Heart right ventricle (tissue), 16 donors: ENCODE measurements at regions not wholly inside any gene's neighbourhood (a gene's known extent, or its start where the extent isn't known, plus 50 kb on each side); places are given as distances from the start of the nearest gene placed in this dataset.

Experiments
- ATAC-seq, 8 donors: fragments of 200-7000 bp; cut with Tn5 transposase; one replicate each; pipeline ENCODE4 v1.9.1; 2020; ENCODE audit warnings: mild to moderate bottlenecking in 8 of 8, moderate library complexity in 8 of 8, moderate number of reproducible peaks in 1 of 8
- DNase-seq, 2 donors: peaks; one replicate each; pipeline ENCODE4 v3.0.0-alpha.2; 2020
- H3K27ac ChIP-seq, 10 donors: fragments of 200-600 bp; sonication (generic) in 2 of 10; one replicate each; pipeline versions ENCODE4 v1.5.0 to v1.8.0; 2020 to 2022; ENCODE audit warnings: mild to moderate bottlenecking in 3 of 10
- H3K27me3 ChIP-seq, 7 donors: fragments of 200-600 bp; one replicate each; pipeline ENCODE4 v1.8.0; 2021 to 2022; ENCODE audit warnings: mild to moderate bottlenecking in 2 of 7
- H3K36me3 ChIP-seq, 9 donors: fragments of 200-600 bp; sonication (generic) in 1 of 9; one replicate each; pipeline versions ENCODE4 v1.5.0 to v1.8.0; 2020 to 2022; ENCODE audit warnings: mild to moderate bottlenecking in 2 of 9
- H3K4me1 ChIP-seq, 9 donors: fragments of 200-600 bp; sonication (generic) in 1 of 9; one replicate each; pipeline versions ENCODE4 v1.5.0 to v1.8.0; 2020 to 2022; ENCODE audit warnings: mild to moderate bottlenecking in 4 of 9
- H3K4me3 ChIP-seq, 10 donors: fragments of 200-600 bp; sonication (generic) in 2 of 10; one replicate each; pipeline versions ENCODE4 v1.5.0 to v1.8.0; 2020 to 2022; ENCODE audit warnings: mild to moderate bottlenecking in 7 of 10, moderate library complexity in 2 of 10
- H3K9me3 ChIP-seq, 11 donors: fragments of 200-600 bp in 10 of 11; sonication (generic) in 2 of 11; one replicate each; pipeline versions ENCODE4 v1.5.0 to v1.8.0; 2013 to 2022; ENCODE audit warnings: mild to moderate bottlenecking in 2 of 11, control low read depth in 1 of 11, moderate library complexity in 1 of 11
- CTCF ChIP-seq, 9 donors: fragments of 200-600 bp; sonication (generic) in 2 of 9; IDR thresholded peaks; one replicate each; pipeline versions ENCODE4 v1.5.0 to v1.8.0; 2021 to 2022; ENCODE audit warnings: antibody characterized with exemption in 9 of 9, mild to moderate bottlenecking in 5 of 9, moderate library complexity in 1 of 9
- WGBS, 2 donors: extraction: QIAGEN DNeasy Blood & Tissue Kit; methylation state at CpG; one replicate each; pipeline ENCODE4 v1.1.7; 2013; ENCODE audit warnings: inconsistent platforms in 1 of 2; 5-methylcytosine and 5-hydroxymethylcytosine counted together
- intact Hi-C, 10 donors: fragments of 100-400 bp; cut with DNase I; formaldehyde crosslinking; loops; one replicate each; pipeline versions ENCODE4 v1.11.1 to v1.14.2; 2022
- donor health status: Arrhythmogenic right ventricular cardiomyopathy.
- donor health status: ischemic (EF 13 %, LVEDD 7.1; RV severe dilation, severe dysfunction).
- donor health status: healthy with polysubstance abuse.
- donor health status: DM: no; HTN: yes; CAD: no.
- donor health status: DM: no; HTN: no; CAD: no.
- donor health status: ischemic (EF 25% LVEDD 6.9; RV normal size, moderate dysfunction).
- donor health status: ischemic (EF 25% LVEDD 5.7; RV mildly dilated, moderate dysfunction).
- donor health status: healthy.
- donor health status: DM: yes; HTN: yes; CAD: no.
- donor health status: Ischemic cardiomyopathy.
- donor health status: ischemic (EF 35%, LVEDD 5.7; RV mildly dilated, moderate dysfunction).
- donor health status: nonischemic (EF 11% LVEDD 7.7; RV severe dilation, severe dysfunction).
- donor health status: DM: yes; HTN: yes; CAD: no.
- donor health status: PGD.
- donor health status: ischemic (EF 29% LVEDD 5.4; RV normal size, mild dysfunction).
- donor health status: nonischemic (EF 23%, LVEDD 6.1; RV moderate dilation, normal function).

GRCh38 chr20:40749985-40750506 is 61.0 kb upstream of the MAFB start:
- H3K4me3 ChIP-seq: no peak overlapping the region
- H3K27ac ChIP-seq: peak overlapping the region in 1 of 10 donors; percentile 29
- peak in 3 of 8 donors; percentile 38 to 68 (median 43) for ATAC-seq
- H3K36me3 ChIP-seq: no peaks in the 10 kb centered on the region
- WGBS, 2 donors: 79 to 84% methylated on average over 2 of the region's 2 CpGs
- H3K4me1 ChIP-seq: peaks cover 2 to 37% (median 26%) of the 10 kb centered on the region in 9 donors
- intact Hi-C loops: loop anchor here in 3 of 10 donors (10.0 kb wide), 2 partner anchors 195 to 215 kb away; no protein-coding TSS in a partner anchor
- no peak for TF ChIP-seq CTCF (IDR thresholded peaks at IDR 0.05)
- no peaks in the 10 kb centered on the region for H3K9me3 ChIP-seq
- peaks cover 0 to 4% (median 0%) of the 10 kb centered on the region in 7 donors for H3K27me3 ChIP-seq
- DNase-seq: no peak

GRCh38 chr20:40750541-40751035 is 61.6 kb upstream of the MAFB start:
- DNase-seq (no peak), ATAC-seq (peak in 2 of 8 donors; percentile 15 to 18)
- 54 to 57% methylated on average over 5 of the region's 5 CpGs for WGBS, 2 donors
- Histone ChIP-seq H3K36me3 (no peaks in the 10 kb centered on the region), H3K4me1 (peaks cover 2 to 37% (median 26%) of the 10 kb centered on the region in 9 donors), H3K9me3 (no peaks in the 10 kb centered on the region), H3K4me3 (no peak overlapping the region), H3K27ac (peak overlapping the region in 1 of 10 donors; percentile 12), H3K27me3 (peaks cover 0 to 4% (median 0%) of the 10 kb centered on the region in 7 donors)
- intact Hi-C loops: no loop called here
- no peak for TF ChIP-seq CTCF (IDR thresholded peaks at IDR 0.05)

GRCh38 chr20:40753472-40753871 is 64.4 kb upstream of the MAFB start:
- Histone ChIP-seq H3K27ac (no peak overlapping the region), H3K4me3 (no peak overlapping the region), H3K27me3 (no peaks in the 10 kb centered on the region), H3K36me3 (no peaks in the 10 kb centered on the region), H3K4me1 (peaks cover 2 to 51% (median 26%) of the 10 kb centered on the region in 9 donors), H3K9me3 (no peaks in the 10 kb centered on the region)
- TF ChIP-seq CTCF (IDR thresholded peaks at IDR 0.05): no peak
- ATAC-seq (no peak), DNase-seq (no peak)
- 92% methylated on average over 4 of the region's 4 CpGs for WGBS, 2 donors
- intact Hi-C loops: no loop called here

GRCh38 chr20:40754339-40754943 is 65.4 kb upstream of the MAFB start:
- ATAC-seq: peak; percentile 62 to 93 (median 84)
- Histone ChIP-seq H3K27ac (peak overlapping the region in 3 of 10 donors; percentile 7 to 48 (median 24)), H3K4me3 (no peak overlapping the region), H3K4me1 (peaks cover 2 to 50% (median 26%) of the 10 kb centered on the region in 9 donors), H3K9me3 (no peaks in the 10 kb centered on the region), H3K27me3 (no peaks in the 10 kb centered on the region), H3K36me3 (no peaks in the 10 kb centered on the region)
- WGBS, 2 donors: 28% methylated on average over 6 of the region's 6 CpGs
- intact Hi-C loops: no loop called here
- TF ChIP-seq CTCF (IDR thresholded peaks at IDR 0.05): no peak
- DNase-seq: peak; percentile 61 to 62
